Gastroesophageal sphincter (tissue), 4 donors: ENCODE measurements at regions not wholly inside any gene's neighbourhood (a gene's known extent, or its start where the extent isn't known, plus 50 kb on each side); places are given as distances from the start of the nearest gene placed in this dataset.
A peak's percentile ranks its signal among the peaks of the same experiment; 100 is the strongest.

Experiments
- ATAC-seq: fragments of 150-250 bp; one replicate; pipeline ENCODE4 v1.9.1; 2016; ENCODE audit warnings: mild to moderate bottlenecking, moderate library complexity
- H3K27ac ChIP-seq, 4 donors: fragments of 200-600 bp; sonication (generic) in 3 of 4; 1 replicate in 3 of 4; 2 replicates in 1 of 4; pipeline ENCODE4 v1.5.1; 2016 to 2019
- H3K27me3 ChIP-seq: fragments of 200-600 bp; sonication (generic); one replicate; pipeline ENCODE4 v1.5.1; 2019
- H3K36me3 ChIP-seq, 2 donors: fragments of 200-600 bp; sonication (generic); one replicate each; pipeline ENCODE4 v1.5.1; 2019; ENCODE audit warnings: control low read depth in 1 of 2
- H3K4me1 ChIP-seq, 3 donors: fragments of 200-600 bp; sonication (generic); 1 replicate in 2 of 3; 2 replicates in 1 of 3; pipeline ENCODE4 v1.5.1; 2016 to 2019; ENCODE audit warnings: control low read depth in 2 of 3
- H3K4me3 ChIP-seq, 2 donors: fragments of 200-600 bp; sonication (generic); one replicate each; pipeline ENCODE4 v1.5.1; 2019; ENCODE audit warnings: mild to moderate bottlenecking in 1 of 2, moderate library complexity in 1 of 2
- H3K9me3 ChIP-seq, 3 donors: fragments of 200-600 bp; sonication (generic); one replicate each; pipeline ENCODE4 v1.5.1; 2017 to 2019; ENCODE audit warnings: control low read depth in 2 of 3
- EP300 ChIP-seq: sonication (generic); formaldehyde crosslinking; IDR thresholded peaks from one replicate; pipeline ENCODE4 v1.6.1; 2017; ENCODE audit warnings: antibody characterized with exemption, mild to moderate bottlenecking
- POLR2A ChIP-seq, 2 donors: fragments of 450-650 bp; IDR thresholded peaks; one replicate each; pipeline ENCODE4 v1.6.1; 2017; ENCODE audit warnings: antibody characterized with exemption in 2 of 2, mild to moderate bottlenecking in 2 of 2, moderate library complexity in 1 of 2
- POLR2AphosphoS5 ChIP-seq: sonication (generic); formaldehyde crosslinking; IDR thresholded peaks from one replicate; pipeline ENCODE4 v1.6.1; 2017; ENCODE audit warnings: antibody characterized with exemption
- WGBS, 2 donors: methylation state at CpG; one replicate each; pipeline ENCODE4 v1.1.5; 2018; ENCODE audit warnings: low coverage in 1 of 2; 5-methylcytosine and 5-hydroxymethylcytosine counted together
- TF ChIP-seq, protein P1 (sequence below), 4 experiments: fragments of 200-600 bp in 2 of 4; fragments of 450-650 bp in 2 of 4; sonication (generic) in 1 of 4; IDR thresholded peaks; one replicate each; pipeline ENCODE4 v1.5.1; 2017 to 2019; ENCODE audit warnings: antibody characterized with exemption in 4 of 4, mild to moderate bottlenecking in 2 of 4, moderate library complexity in 2 of 4

DNA sequence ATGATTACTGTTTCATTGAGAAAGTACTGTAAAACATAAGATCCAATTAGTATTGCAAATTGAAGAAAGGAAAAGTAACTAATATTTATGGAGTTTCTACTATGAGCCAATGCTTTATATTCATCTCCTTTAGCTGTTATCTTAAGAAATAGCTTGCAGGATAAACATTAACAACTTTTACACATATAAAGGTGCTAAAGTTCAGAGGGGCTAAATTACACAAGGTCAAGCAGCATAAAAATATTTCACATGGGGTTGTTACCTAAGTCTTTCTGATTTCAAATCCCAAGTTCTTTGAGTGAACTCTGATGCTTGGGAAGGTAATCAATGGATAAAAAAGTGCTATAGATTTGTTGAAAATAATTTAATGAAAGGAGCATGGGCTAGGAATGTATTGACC is 765.5 kb downstream of the CDH8 start:
- no peak for ATAC-seq

DNA sequence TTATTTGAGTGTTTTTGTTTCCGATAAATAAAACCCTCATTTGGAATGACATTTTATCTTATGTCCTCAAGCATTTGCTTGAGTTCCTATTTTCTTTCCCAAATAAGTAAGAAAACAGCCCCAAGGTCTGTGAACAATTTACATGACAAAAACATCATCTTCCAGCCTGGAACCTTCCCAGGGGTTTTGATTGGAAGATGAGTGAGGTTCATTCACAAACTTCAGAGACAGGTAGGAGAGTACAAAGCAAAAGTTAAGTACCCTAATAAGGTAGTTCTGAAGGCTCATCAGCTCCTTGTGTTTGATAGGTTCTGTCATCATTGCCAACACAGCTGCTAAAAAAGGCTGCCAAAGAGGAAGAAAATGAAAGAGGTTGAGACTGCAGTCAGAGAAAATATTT is 772.8 kb downstream of the CDH8 start:
- Histone ChIP-seq H3K27ac (no peak overlapping the region), H3K27me3 (no peaks in the 10 kb centered on the region), H3K36me3 (no peaks in the 10 kb centered on the region), H3K4me3 (no peak overlapping the region), H3K4me1 (no peaks in the 10 kb centered on the region), H3K9me3 (no peaks in the 10 kb centered on the region)
- ATAC-seq = no peak
- WGBS, 2 donors = 95 to 100% methylated on average over 1 of the region's 1 CpG
- TF ChIP-seq EP300 = no peak
- TF ChIP-seq POLR2A (IDR thresholded peaks at IDR 0.05) = no peak
- no peak for TF ChIP-seq POLR2AphosphoS5
- TF ChIP-seq, protein P1, sequence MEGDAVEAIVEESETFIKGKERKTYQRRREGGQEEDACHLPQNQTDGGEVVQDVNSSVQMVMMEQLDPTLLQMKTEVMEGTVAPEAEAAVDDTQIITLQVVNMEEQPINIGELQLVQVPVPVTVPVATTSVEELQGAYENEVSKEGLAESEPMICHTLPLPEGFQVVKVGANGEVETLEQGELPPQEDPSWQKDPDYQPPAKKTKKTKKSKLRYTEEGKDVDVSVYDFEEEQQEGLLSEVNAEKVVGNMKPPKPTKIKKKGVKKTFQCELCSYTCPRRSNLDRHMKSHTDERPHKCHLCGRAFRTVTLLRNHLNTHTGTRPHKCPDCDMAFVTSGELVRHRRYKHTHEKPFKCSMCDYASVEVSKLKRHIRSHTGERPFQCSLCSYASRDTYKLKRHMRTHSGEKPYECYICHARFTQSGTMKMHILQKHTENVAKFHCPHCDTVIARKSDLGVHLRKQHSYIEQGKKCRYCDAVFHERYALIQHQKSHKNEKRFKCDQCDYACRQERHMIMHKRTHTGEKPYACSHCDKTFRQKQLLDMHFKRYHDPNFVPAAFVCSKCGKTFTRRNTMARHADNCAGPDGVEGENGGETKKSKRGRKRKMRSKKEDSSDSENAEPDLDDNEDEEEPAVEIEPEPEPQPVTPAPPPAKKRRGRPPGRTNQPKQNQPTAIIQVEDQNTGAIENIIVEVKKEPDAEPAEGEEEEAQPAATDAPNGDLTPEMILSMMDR (IDR thresholded peaks at IDR 0.05) = no peak

More for the DNA sequence above, 765.5 kb downstream of the CDH8 start:
- Histone ChIP-seq H3K27me3 (no peaks in the 10 kb centered on the region), H3K4me3 (no peak overlapping the region), H3K27ac (no peak overlapping the region), H3K4me1 (no peaks in the 10 kb centered on the region), H3K9me3 (no peaks in the 10 kb centered on the region), H3K36me3 (no peaks in the 10 kb centered on the region)
- TF ChIP-seq, protein P1 (IDR thresholded peaks at IDR 0.05) = no peak
- TF ChIP-seq EP300 (no peak), POLR2AphosphoS5 (no peak), POLR2A (IDR thresholded peaks at IDR 0.05) (no peak)

DNA sequence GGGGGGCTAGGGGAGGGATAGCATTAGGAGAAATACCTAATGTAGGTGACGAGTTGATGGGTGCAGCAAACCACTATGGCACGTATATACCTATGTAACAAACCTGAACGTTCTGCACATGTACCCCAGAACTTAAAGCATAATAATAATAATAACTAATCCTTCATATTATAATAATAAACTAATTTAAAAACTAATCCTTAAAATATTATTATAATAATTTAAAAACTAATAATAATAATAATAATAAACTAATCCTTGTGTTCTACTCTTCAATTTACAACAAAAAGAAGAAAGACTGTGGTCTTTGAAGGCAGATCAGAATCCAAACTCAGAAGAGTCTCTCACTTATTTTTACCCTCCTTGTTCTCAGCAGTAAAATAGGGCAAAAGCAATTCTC is 774.9 kb downstream of the CDH8 start:
- Histone ChIP-seq H3K9me3 (no peaks in the 10 kb centered on the region), H3K4me3 (no peak overlapping the region), H3K4me1 (no peaks in the 10 kb centered on the region), H3K36me3 (no peaks in the 10 kb centered on the region), H3K27ac (no peak overlapping the region), H3K27me3 (no peaks in the 10 kb centered on the region)
- WGBS, 2 donors = 83 to 90% methylated on average over 3 of the region's 3 CpGs
- no peak for ATAC-seq
- no peak for TF ChIP-seq POLR2A (IDR thresholded peaks at IDR 0.05)
- TF ChIP-seq, protein P1 (IDR thresholded peaks at IDR 0.05) = no peak
- TF ChIP-seq EP300 = no peak
- TF ChIP-seq POLR2AphosphoS5 = no peak

DNA sequence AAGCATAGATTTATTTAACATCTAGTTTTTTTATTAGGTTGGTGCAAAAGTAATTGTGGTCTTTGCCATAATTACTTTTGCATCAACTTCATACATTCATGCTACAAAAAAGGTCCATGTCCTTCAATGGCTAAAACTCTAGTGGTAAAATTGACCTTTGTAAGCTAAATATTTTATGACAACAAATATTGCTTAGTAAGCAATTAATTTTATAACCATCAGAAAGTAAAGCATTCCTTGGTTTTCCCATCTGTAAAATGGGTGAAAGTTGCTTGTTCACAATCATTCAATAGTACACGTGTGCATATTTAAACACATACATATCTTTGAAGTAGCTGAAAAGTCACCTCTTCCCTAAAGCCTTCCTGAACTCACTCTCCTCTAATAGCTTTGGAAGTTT is 789.6 kb downstream of the CDH8 start:
- Histone ChIP-seq H3K9me3 (no peaks in the 10 kb centered on the region), H3K4me1 (no peaks in the 10 kb centered on the region), H3K4me3 (no peak overlapping the region), H3K36me3 (no peaks in the 10 kb centered on the region), H3K27me3 (no peaks in the 10 kb centered on the region), H3K27ac (no peak overlapping the region)
- 71 to 93% methylated on average over 1 of the region's 1 CpG for WGBS, 2 donors
- TF ChIP-seq POLR2A (IDR thresholded peaks at IDR 0.05) (no peak), EP300 (no peak), POLR2AphosphoS5 (no peak)
- TF ChIP-seq, protein P1 (IDR thresholded peaks at IDR 0.05) = no peak
- no peak for ATAC-seq

DNA sequence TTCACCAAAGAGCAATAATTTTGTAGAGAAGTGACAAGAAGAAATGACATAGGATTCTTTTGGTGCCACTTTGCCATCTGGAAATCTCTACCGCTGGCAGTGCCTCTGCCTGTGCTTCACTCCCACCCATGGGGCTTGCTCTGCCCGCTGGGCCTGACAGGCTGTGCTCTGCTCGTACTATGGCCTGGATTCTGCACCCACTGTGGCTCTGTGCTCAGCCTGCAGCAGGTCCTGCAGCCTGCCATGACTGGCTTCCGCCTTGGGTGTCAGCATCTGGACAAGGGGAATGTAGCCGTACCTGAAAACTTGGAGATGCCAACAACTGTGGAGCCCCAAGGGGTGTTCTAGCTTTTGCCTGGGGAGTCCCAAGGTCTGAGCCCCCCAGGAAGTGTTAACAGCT is 792.3 kb downstream of the CDH8 start:
- no peak overlapping the region for H3K4me3 ChIP-seq
- TF ChIP-seq, protein P1 (IDR thresholded peaks at IDR 0.05) = no peak
- TF ChIP-seq POLR2A (IDR thresholded peaks at IDR 0.05) (no peak), EP300 (no peak), POLR2AphosphoS5 (no peak)
- no peaks in the 10 kb centered on the region for H3K27me3 ChIP-seq
- no peaks in the 10 kb centered on the region for H3K9me3 ChIP-seq
- no peak overlapping the region for H3K27ac ChIP-seq
- no peaks in the 10 kb centered on the region for H3K36me3 ChIP-seq
- H3K4me1 ChIP-seq = no peaks in the 10 kb centered on the region
- WGBS, 2 donors = 89% methylated on average over 3 of the region's 5 CpGs; no CpG with 5 or more reads in 1 of the 2 donors
- ATAC-seq = peak; percentile 16
